Transverse colon (tissue), 4 donors: ENCODE measurements at regions not wholly inside any gene's neighbourhood (a gene's known extent, or its start where the extent isn't known, plus 50 kb on each side); places are given as distances from the start of the nearest gene placed in this dataset.

ENCODE experiments used
- DNase-seq: peaks from one replicate; pipeline ENCODE4 v3.0.0-alpha.2; 2019
- H3K27ac ChIP-seq, 4 donors: fragments of 200-600 bp; sonication (generic); 2 replicates each; pipeline ENCODE4 v1.5.1; 2016 to 2018; ENCODE audit warnings: inconsistent platforms in 4 of 4
- H3K27me3 ChIP-seq: fragments of 200-600 bp; sonication (generic); 2 replicates; pipeline ENCODE4 v1.5.1; 2017; ENCODE audit warnings: inconsistent platforms
- H3K36me3 ChIP-seq, 4 donors: fragments of 200-600 bp; sonication (generic); 2 replicates each; pipeline ENCODE4 v1.5.1; 2017 to 2019; ENCODE audit warnings: inconsistent platforms in 4 of 4
- H3K4me1 ChIP-seq, 4 donors: fragments of 200-600 bp; sonication (generic); 2 replicates each; pipeline ENCODE4 v1.5.1; 2017 to 2020; ENCODE audit warnings: inconsistent platforms in 4 of 4
- H3K4me3 ChIP-seq, 4 donors: fragments of 200-600 bp; sonication (generic); 1 replicate in 1 of 4; 2 replicates in 3 of 4; pipeline versions ENCODE4 v1.5.1 to v1.6.1; 2017 to 2019; ENCODE audit warnings: inconsistent platforms in 4 of 4
- H3K9me3 ChIP-seq, 2 donors: fragments of 200-600 bp; sonication (generic); 2 replicates each; pipeline ENCODE4 v1.5.1; 2017 to 2019; ENCODE audit warnings: inconsistent platforms in 2 of 2
- CTCF ChIP-seq, 5 experiments: fragments of 200-600 bp in 3 of 5; fragments of 450-650 bp in 2 of 5; sonication (generic) in 3 of 5; IDR thresholded peaks; 1 replicate in 2 of 5; 2 replicates in 3 of 5; pipeline ENCODE4 v1.5.1; 2016 to 2017; ENCODE audit warnings: antibody characterized with exemption in 5 of 5, inconsistent platforms in 3 of 5, mild to moderate bottlenecking in 2 of 5, moderate library complexity in 1 of 5
- EP300 ChIP-seq: sonication (generic); formaldehyde crosslinking; IDR thresholded peaks from one replicate; pipeline ENCODE4 v1.6.1; 2017; ENCODE audit warnings: antibody characterized with exemption, low read depth
- POLR2A ChIP-seq: fragments of 450-650 bp; IDR thresholded peaks from one replicate; pipeline ENCODE4 v1.6.1; 2016; ENCODE audit warnings: antibody characterized with exemption, mild to moderate bottlenecking, moderate library complexity
- POLR2AphosphoS5 ChIP-seq, 3 donors: sonication (generic); formaldehyde crosslinking; IDR thresholded peaks; one replicate each; pipeline ENCODE4 v1.6.1; 2016; ENCODE audit warnings: antibody characterized with exemption in 3 of 3
- WGBS, 2 donors: methylation state at CpG; one replicate each; pipeline ENCODE4 v1.1.5; 2018; ENCODE audit warnings: low coverage in 1 of 2; 5-methylcytosine and 5-hydroxymethylcytosine counted together
- in situ Hi-C, 4 donors: fragments of 200-750 bp; cut with MboI; loops; one replicate each; pipeline versions ENCODE4 v1.15.0 to v1.15.1; 2017; ENCODE audit warnings: low sequenced_read_pairs in 3 of 4, low pct_ligation_motif_present in 1 of 4, low pct_unique_long_range_greater_than_20kb in 1 of 4
- intact Hi-C: fragments of 100-400 bp; cut with DNase I; formaldehyde crosslinking; loops from one replicate; pipeline ENCODE4 v1.15.1; 2023; ENCODE audit warnings: low total_unique reads

- in situ Hi-C loops, result no loop called here
- TF ChIP-seq POLR2AphosphoS5 (IDR thresholded peaks at IDR 0.05) (no peak), EP300 (no peak), CTCF (IDR thresholded peaks at IDR 0.05) (no peak), POLR2A (no peak)
- no peaks in the 10 kb centered on the region for H3K9me3 ChIP-seq
- H3K27ac ChIP-seq, result no peak overlapping the region
- DNase-seq, result no peak
- no peaks in the 10 kb centered on the region for H3K36me3 ChIP-seq
- no peaks in the 10 kb centered on the region for H3K27me3 ChIP-seq
- no peaks in the 10 kb centered on the region for H3K4me1 ChIP-seq
- intact Hi-C loops, result no loop called here
- 70 to 73% methylated on average over 11 of the region's 11 CpGs for WGBS, 2 donors
- no peak overlapping the region for H3K4me3 ChIP-seq
Measured at GRCh38 chr3:182201456-182202168, 489.9 kb downstream of the SOX2 start.

GRCh38 chr3:182212479-182213076, 500.9 kb downstream of the SOX2 start:
- no peaks in the 10 kb centered on the region for H3K4me1 ChIP-seq
- 23 to 40% methylated on average over 2 to 4 of the region's 4 CpGs for WGBS, 2 donors
- intact Hi-C loops (no loop called here), in situ Hi-C loops (no loop called here)
- no peak for TF ChIP-seq POLR2A
- no peak for TF ChIP-seq EP300
- TF ChIP-seq POLR2AphosphoS5 (IDR thresholded peaks at IDR 0.05), result no peak
- no peak for TF ChIP-seq CTCF (IDR thresholded peaks at IDR 0.05)
- H3K27me3 ChIP-seq, result no peaks in the 10 kb centered on the region
- no peaks in the 10 kb centered on the region for H3K36me3 ChIP-seq
- DNase-seq, result no peak
- no peak overlapping the region for H3K27ac ChIP-seq
- no peaks in the 10 kb centered on the region for H3K9me3 ChIP-seq
- H3K4me3 ChIP-seq, result no peak overlapping the region

GRCh38 chr3:182214416-182214815, 502.7 kb downstream of the SOX2 start:
- no peak for DNase-seq
- Histone ChIP-seq H3K36me3 (no peaks in the 10 kb centered on the region), H3K27me3 (no peaks in the 10 kb centered on the region), H3K27ac (no peak overlapping the region), H3K4me1 (no peaks in the 10 kb centered on the region), H3K9me3 (no peaks in the 10 kb centered on the region), H3K4me3 (no peak overlapping the region)
- WGBS, 2 donors, result 74 to 76% methylated on average over 2 to 4 of the region's 4 CpGs
- in situ Hi-C loops, result no loop called here
- TF ChIP-seq CTCF (IDR thresholded peaks at IDR 0.05), result no peak
- TF ChIP-seq POLR2A, result no peak
- no peak for TF ChIP-seq POLR2AphosphoS5 (IDR thresholded peaks at IDR 0.05)
- no peak for TF ChIP-seq EP300
- intact Hi-C loops, result no loop called here

GRCh38 chr3:182215881-182216280, 504.2 kb downstream of the SOX2 start:
- no peaks in the 10 kb centered on the region for H3K4me1 ChIP-seq
- no peaks in the 10 kb centered on the region for H3K27me3 ChIP-seq
- in situ Hi-C loops, result no loop called here
- H3K9me3 ChIP-seq, result no peaks in the 10 kb centered on the region
- H3K36me3 ChIP-seq, result no peaks in the 10 kb centered on the region
- DNase-seq, result no peak
- intact Hi-C loops, result no loop called here
- TF ChIP-seq EP300 (no peak), POLR2AphosphoS5 (IDR thresholded peaks at IDR 0.05) (no peak), POLR2A (no peak), CTCF (IDR thresholded peaks at IDR 0.05) (no peak)
- no peak overlapping the region for H3K4me3 ChIP-seq
- H3K27ac ChIP-seq, result no peak overlapping the region
